Testis (tissue), 2 donors: ENCODE measurements at regions not wholly inside any gene's neighbourhood (a gene's known extent, or its start where the extent isn't known, plus 50 kb on each side); places are given as distances from the start of the nearest gene placed in this dataset.

Experiments
- CTCF ChIP-seq, 3 experiments: fragments of 450-650 bp in 2 of 3; fragments of 200-600 bp in 1 of 3; sonication (generic) in 1 of 3; IDR thresholded peaks; one replicate each; pipeline ENCODE4 v1.5.1; 2016 to 2019; ENCODE audit warnings: antibody characterized with exemption in 3 of 3, mild to moderate bottlenecking in 2 of 3, moderate library complexity in 1 of 3
- POLR2A ChIP-seq: fragments of 450-650 bp; IDR thresholded peaks from one replicate; pipeline ENCODE4 v1.6.1; 2017; ENCODE audit warnings: antibody characterized with exemption, mild to moderate bottlenecking, moderate library complexity

- TF ChIP-seq CTCF (IDR thresholded peaks at IDR 0.05) = no peak
- TF ChIP-seq POLR2A = no peak
Observed at GRCh38 chr1:203930342-203930741, 68.9 kb downstream of the SNRPE start.
